Occipital lobe (tissue), 1 donor: ENCODE measurements at regions not wholly inside any gene's neighbourhood (a gene's known extent, or its start where the extent isn't known, plus 50 kb on each side); places are given as distances from the start of the nearest gene placed in this dataset.
"Not testable (repeated sequence)": the region's sequence is repeated elsewhere in the genome, so short reads cannot be mapped to it uniquely, and the experiment has no call there.

Experiments
- DNase-seq: peaks from one replicate; lab custom pipeline; 2025; lab: John Stamatoyannopoulos, UW

GRCh38 chr5:102617191-102618187 lies 118.7 kb upstream of the SLCO6A1 start:
- no peak for DNase-seq

DNA sequence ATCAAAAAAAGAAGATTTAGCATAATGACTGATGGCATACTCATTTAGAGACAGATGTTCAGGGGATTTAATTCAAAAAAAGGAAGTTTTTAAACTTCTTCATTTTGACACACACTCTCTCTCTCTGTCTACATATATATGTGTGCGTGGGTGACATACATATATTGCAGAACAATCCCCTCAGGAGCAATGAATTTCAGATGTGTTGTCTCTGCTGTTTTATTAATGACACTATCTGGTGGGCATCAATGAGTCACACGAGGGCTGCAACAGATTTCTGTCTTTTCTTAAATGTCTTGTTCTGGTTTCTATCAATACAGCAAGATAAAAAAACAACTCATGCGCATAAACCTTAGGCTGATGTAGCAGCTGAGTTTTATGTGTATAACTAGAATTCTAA lies 123.5 kb upstream of the SLCO6A1 start:
- no peak for DNase-seq

GRCh38 chr5:102623329-102624065 lies 124.7 kb upstream of the SLCO6A1 start:
- no peak for DNase-seq

DNA sequence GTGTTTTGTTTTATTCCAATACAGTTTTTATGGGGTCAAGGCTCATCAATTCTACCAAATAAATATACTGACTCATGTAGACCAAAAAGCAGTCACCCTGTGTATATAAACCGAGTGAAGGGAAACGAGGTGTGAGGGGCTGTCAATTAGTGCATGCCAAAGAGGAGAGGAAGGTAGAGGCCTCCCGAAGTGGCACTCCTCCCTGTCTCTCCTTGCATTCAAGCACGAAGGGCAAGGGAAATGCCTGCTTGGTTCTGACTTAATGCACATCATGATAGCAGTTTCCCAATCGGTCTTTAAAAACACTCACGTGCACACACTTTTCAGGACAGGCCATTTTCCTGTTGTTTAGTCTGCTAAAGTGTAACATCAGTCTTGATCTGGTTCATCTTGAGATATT lies 125.6 kb upstream of the SLCO6A1 start:
- DNase-seq, result no peak

GRCh38 chr5:102625468-102625867 lies 126.7 kb upstream of the SLCO6A1 start:
- DNase-seq, result no peak

DNA sequence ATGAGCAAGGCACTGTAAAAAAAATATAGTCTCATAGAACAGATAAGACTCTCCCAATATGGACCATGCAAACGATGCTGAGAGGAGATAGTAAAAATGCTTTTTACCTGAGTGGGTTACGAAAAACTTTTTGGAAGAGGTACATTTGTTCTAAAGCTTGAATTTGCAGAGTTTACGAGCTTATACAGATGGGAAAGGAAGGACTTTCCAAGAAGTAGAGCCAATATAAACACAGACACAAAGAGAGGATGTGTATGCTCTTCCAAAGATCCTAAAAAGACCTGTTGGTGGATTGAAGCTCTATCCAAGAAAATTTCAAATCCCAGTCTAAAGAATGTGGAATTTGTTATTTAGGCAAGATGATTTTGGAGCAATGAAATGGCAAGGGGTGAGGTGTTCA lies 127.1 kb upstream of the SLCO6A1 start:
- no peak for DNase-seq

DNA sequence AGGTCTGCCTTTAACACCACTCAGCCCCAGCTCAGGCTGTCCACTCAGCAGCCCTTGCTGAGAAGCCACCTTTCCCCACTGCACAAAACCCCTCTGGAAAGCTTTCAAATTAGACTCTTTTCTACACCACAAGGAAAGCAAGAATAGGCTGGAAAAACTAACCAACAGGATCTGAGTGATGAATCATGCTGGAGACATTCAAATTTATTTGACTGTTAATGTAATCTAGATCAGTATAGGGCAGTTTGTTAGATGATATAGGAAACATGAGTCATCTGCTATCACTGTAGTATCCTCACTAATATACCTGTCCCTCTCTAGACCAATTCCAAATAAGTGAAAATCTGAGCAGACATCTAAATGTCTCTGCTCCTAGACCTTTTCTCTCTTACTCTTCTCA lies 127.8 kb upstream of the PAM start:
- DNase-seq, result no peak

DNA sequence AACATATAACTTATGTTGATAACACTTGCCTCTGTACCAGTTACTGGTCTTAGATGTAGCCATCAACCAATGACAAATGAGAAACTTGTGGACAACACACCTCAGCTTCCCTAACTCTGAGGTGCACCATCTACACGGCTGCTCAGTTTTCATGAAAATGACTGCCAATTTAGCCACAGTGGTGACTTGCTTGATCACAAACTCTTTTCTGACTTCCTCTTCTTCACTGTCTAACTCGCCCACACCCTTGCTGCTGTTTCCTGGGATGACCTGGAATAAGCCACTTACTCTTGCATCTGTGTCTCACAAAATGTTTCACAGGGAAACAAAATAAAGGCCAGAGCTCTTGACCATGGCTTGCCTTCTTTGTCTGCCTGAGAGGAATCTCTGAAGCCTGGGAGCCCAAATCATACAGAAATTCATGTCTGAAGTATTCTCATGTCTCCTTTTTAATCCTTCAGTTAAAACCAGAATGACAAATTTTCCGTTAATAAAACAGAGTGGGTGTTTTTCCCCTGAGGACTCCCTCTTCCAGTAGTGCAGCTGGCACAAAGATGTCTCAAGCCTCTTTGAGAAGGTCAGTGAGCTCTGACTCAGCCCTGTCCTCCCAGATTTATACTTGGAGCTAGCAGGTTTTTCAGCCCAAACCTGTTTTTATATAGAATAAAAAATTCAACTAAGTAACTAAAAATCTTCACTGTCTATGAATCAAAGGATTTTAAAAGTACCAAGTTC lies 126.5 kb upstream of the PAM start:
- no peak for DNase-seq

DNA sequence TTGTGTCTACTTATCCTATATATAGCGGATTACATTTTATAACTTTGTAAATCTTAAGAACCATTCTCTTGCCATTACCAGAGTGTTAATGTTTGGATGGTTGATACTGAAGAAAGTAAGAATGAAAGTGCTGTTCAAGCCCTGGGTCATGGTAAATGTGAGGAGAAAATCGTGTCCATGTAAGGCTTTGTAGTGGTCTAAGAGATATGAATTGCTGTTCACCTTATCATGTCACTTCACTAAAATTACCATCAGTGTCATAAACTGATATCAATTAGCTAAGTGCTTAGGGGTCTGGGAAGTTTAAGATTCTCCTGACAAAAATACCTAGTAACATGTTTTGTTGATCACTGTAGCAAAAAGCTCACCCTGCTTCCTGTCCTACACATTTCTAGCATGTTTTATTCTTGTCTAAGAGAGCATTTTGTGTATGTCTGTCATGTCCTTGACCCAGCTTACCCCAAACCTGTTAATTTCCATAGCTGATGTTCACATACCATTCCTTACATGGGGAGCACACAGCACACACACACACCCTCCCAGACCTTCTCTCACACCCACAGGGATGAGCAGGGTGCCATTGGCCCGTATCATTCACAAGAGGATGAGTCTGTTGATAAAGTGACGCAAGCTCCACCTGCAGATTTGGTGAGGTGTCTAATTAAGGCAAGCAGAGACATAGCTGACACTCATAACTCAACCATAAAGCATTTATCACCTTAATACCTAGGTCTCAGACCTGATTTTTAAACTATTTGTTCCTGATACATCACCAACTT lies 125.1 kb upstream of the PAM start:
- no peak for DNase-seq

GRCh38 chr5:102635399-102635798 lies 119.7 kb upstream of the PAM start:
- DNase-seq, result not testable (repeated sequence)

DNA sequence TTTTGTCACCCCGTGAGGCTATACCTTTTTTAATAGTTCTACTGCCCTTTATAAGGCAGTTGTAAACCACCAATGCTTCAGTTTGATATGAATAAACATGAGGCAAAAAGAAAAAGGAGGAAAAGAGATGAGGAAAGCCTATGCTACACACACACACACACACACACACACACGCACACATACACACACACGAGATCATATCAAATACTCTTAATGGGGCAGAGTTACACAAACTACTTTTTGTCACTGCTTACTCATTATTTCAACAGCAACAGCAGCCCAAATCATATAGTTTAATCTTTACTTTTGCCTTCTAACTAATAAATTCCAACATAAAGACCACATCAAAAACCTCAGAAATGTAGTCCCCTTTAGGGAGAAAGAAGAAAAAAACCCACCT lies 116.8 kb upstream of the PAM start:
- DNase-seq, result no peak

- no peak for DNase-seq
These were observed 116.0 kb upstream of the PAM start for GRCh38 chr5:102638912-102639652.

DNA sequence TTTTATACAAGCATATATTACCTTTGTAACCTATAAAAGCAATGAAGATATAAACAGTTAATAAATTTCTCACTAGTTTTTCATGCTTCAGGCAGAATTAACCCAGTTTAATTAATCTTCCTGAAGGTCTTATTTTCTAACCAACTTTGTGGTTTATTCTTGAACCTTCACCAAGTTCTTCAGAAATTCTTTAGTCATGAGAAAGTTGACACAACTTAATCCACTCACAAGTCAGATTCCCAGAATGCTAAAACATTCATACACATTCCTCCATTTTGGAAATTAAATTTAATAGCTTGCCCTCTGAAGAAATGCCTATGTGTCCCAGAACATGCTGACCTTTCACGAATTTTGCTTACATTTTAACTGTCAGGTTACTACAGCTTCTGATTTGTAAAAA lies 105.4 kb upstream of the PAM start:
- DNase-seq, result no peak

DNA sequence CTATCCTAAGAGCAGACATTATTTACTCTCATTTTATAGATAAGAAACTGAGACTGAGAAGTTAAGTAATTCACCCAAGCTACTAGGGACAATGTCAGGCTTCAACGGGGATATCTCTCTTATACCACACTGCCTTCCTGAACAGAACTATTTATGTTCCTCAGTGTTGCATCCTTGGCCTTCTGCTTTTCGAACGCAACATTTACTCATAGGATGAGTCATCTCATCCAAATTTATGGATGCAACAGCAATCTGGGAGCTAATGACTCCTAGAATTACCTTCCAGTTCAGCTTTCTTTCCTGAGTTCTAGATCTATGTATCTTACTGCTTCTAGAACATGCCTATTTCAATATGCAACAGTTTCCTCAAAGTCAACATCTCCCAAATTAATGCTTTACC lies 103.6 kb upstream of the PAM start:
- no peak for DNase-seq

GRCh38 chr5:102654559-102655349 lies 100.4 kb upstream of the PAM start:
- no peak for DNase-seq

DNA sequence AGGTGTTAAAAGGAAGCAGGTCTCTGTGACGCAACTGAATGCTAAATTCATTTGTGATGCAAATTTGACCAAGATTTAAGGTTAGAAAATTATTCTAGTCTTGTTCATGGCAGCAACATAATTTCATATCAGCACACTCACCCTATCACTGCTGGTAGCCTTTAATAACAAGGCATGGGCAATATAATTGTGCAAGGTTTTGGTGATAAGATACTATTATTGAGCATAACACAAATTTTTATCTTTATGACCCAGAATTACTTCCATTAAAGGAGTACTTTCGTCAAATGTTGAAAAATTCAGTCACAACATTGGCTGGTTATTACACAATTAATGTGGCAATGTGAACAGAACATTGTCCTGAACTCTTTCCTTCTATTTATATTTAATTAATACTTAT lies 96.0 kb upstream of the PAM start:
- DNase-seq, result no peak

GRCh38 chr5:102660111-102660510 lies 95.0 kb upstream of the PAM start:
- no peak for DNase-seq

DNA sequence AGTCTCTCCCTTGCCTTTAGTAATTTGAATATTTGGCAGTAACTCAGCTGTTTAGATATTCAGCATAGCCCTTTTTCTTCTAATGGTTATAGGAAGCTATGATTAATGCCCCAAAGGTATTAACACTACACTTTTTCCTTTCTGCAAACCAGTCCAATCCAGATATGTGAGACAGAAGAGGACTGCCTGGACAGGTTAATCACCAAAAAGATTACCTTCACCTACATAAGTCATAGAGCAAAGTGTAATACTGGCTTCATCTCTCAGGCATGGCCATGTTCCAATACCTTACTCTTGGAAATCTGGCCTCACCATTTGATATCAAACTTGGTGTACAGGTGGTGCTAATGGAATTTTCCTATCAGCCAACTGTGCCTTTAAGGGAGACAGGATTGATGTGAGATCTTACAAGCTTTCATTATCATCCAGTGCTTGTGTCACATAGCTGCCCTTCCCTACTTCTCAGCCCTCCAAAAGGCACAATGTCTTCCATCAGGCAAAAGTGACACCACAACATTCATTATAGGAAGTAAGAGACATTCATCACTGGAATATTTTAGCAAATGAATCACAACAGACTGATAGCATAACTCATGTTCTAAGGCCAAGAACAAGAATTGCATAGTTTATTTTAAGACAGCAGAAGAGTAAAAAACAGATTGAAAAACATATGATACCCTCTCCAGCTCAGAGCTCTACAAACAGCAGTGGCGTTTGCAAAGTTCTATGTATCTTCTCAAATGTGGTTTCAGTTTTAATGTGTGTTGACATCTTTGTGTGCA lies 91.2 kb upstream of the PAM start:
- DNase-seq, result no peak
